ENCODE measurements at regions not wholly inside any gene's neighbourhood (a gene's known extent, or its start where the extent isn't known, plus 50 kb on each side); places are given as distances from the start of the nearest gene placed in this dataset.

DNA sequence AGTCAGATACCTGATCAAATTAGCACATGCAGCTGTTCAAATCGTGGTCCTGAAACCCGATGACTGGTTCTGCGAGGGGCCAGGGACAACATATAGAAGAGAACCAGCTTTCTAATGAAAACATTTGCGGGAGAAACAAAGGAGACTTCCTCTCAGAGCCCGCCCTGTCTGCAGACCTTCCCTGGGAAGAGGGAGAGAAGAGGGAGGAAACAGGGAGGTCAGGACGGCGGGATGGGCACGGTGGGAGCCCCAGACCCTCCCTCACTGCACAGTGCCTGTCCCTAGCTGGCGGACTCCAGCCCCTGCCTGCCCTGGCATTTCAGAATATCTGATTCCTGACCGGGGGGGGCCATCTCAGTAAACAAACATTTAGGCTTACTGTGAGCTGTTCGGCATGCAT is 317.3 kb downstream of the FOXL1 start:
- no peak for DNase-seq (ENCODE audit: low read depth in 4 of 4, low spot score in 2 of 4)

DNA sequence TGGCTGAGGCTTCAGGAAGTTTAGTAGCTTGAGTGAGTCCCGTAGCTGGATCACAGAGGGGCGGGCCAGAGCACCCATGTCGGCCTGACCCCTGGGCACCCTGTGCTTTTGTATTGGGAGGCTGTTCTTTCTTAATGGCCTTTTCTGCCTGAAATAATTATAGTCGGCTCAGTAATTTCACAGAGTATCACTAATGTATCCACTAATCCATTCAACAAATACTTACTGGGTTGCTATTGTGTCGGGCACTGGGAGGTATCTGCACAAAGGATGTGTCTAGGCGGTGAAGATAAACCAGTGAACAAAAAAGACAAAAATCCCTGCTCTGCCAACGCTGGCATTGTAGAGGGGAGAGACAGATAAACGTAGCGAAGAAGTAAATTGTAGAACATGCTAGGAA is 318.6 kb downstream of the FOXL1 start:
- DNase-seq (ENCODE audit: low read depth in 4 of 4, low spot score in 2 of 4), result no peak

DNA sequence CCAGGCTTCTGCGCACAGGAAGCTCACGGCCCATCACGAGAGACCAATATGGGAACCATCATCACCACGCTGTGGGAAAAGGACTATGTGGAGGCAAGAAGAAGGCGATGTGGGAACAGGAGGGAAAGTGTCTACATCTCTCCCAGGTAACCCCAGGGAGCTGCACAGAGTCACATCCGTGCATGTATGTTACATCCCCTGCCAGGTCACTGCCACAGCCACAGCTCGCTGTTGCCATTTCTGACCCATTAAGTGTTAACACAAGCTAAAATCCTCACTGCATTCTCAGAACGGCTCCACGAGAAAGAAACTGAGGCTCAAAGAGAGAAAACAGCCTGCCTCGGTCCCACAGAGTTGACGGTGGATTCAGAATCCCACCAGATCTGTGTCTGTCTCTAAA is 319.1 kb downstream of the FOXL1 start:
- no peak for DNase-seq (ENCODE audit: low read depth in 4 of 4, low spot score in 2 of 4)

DNA sequence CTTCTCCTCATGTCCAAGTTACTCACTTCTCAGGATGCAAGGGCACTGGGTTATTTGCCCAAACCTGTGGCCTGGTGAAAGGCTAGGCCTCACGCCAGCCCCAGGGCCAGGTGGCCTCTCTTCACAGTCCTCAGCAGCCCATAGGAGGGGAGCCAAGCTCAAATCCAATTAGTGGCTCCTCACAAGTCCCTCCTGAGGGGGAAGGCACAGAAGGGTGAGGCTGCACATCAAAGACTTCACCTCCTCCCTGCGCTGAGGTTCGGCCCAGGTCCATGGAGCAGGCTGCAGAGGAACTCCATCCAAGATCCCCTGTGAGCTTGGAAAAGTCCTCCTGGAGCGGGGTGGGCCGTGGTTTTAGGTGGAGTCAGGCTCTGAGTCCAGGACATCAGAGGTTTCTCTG is 320.0 kb downstream of the FOXL1 start:
- no peak for DNase-seq (ENCODE audit: low read depth in 4 of 4, low spot score in 2 of 4)

DNA sequence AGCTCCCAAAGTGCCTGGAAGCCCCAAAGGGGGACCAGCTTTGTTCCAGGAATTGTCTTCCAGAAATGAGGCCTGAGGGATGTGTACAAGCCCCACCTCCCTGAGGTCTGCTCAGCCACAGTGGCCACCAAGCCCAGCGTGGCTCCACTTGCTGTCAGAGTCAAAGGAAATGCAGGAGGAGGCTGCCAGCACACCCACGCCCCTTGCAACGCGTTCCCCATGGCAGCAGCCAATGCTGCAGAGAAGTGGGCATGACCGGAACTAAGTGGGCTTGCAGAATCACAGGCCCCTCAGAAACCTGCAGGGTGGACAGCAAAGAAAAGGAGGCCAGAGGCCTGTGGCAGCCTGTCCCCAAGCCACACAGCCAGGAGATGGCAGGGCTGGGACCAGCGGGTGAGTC is 320.8 kb downstream of the FOXL1 start:
- no peak for DNase-seq (ENCODE audit: low read depth in 4 of 4, low spot score in 2 of 4)

DNA sequence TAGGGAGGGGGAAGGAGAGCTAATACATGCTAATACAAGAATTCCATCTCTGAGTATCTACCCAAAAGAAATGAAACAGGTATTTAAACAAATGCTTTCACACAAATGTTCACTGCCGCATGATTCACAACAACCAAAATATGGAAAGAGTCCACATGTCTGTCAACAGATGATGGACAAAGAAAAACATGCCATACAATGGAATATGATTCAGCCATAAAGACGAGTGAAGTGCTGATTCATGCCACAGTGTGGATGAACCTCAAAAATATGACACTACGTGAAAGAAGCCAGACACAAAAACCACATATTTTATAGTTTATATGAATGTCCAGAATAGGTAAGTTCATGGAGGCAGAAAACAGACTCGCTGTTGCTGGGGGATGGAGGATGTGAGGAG is 321.4 kb downstream of the FOXL1 start:
- DNase-seq (ENCODE audit: low read depth in 4 of 4, low spot score in 2 of 4), result no peak

DNA sequence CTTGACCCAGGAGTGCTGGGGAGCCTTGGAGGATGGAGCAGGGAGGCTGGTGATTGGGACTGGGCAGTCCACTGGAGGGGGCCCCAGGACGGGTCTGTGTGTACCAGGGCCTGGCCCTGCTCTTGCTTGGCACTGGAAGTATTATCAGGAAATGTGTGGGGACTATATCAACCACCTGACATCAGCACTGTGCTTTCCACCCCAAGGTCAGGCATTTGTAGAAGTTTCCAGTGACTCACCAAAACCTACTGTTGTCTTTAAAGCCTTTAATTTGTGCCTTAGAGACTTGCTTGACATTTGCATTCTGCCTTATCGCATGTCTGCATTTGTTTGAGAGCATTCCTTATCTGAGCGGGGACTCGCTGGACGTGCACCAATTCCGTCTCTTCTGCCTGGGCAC is 323.1 kb downstream of the FOXL1 start:
- DNase-seq (ENCODE audit: low read depth in 4 of 4, low spot score in 2 of 4), result no peak

DNA sequence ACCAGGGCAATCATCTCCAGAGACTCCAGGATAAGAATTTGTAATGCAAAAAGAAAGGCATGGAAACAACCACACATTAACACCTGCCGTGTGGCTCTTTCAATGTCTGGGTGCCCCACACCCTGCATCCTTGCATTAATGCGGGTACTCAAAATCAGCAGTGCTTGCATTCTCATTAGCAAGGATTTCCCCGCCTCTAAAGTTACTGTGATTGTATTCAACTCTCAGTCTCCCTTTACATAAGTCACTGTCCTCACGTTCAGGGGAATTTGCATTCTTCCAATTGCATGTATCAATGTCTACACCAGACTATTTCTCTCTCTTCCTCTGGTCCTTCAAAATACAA is 324.3 kb downstream of the FOXL1 start:
- DNase-seq (ENCODE audit: low read depth in 4 of 4, low spot score in 2 of 4), result no peak

DNA sequence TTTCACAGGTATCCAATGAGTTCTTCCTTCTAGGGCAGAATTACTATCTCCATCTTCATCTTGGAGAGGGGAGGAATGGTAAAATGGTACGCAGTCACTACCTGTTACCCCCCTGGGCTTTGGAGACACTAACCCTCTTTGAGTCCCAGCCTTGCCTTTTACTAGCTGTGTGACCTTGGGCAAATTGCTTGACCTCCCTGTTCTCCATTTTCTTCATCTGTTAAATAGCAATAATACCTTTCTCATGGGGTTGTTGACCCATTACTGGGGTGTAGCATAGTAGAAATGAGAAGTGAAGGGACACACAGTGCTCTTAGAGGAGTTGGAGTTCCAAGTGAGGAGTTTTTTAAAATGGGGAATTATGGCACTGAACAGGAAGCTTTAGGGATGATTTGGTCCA is 324.7 kb downstream of the FOXL1 start:
- no peak for DNase-seq (ENCODE audit: low read depth in 4 of 4, low spot score in 2 of 4)

DNA sequence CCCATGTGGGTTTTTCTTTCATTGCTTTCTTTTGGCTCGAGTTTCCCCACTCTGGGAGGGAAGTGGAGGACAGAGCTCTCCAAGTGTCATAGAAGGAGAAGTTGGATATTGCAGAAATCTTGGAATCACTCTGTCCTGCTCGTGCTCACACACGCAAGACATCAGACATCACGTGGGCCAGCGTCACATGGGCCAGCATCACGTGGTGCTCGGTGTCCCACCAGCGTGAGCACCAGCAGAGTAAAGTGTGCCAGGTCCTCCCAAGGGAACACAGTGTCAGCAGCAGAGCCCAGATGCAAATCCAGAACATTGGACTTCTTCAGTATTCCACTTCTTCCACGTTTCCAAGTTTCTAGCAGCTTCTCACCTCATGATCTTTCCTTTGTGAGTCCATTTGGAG is 327.0 kb downstream of the FOXL1 start:
- no peak for DNase-seq (ENCODE audit: low read depth in 4 of 4, low spot score in 2 of 4)

DNA sequence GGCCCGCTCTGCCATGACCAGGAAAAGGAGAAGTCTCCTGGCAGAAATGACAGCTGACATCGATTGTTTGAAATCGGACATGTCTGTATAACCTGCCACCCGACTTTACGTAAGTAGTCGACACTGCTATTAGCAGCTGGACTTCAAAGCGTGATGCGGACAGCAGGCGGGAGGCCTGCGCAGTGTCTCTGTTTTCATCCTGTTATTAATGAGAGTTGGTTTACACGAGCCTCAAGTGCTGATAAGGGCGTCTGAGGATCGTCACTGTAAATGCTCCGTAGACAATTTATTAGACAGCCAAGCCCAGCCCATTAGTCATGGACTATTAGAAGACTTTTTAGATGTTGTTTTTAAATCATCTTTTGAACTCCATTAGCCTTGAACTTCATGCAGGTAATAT is 328.3 kb downstream of the FOXL1 start:
- DNase-seq (ENCODE audit: low read depth in 4 of 4, low spot score in 2 of 4), result no peak

DNA sequence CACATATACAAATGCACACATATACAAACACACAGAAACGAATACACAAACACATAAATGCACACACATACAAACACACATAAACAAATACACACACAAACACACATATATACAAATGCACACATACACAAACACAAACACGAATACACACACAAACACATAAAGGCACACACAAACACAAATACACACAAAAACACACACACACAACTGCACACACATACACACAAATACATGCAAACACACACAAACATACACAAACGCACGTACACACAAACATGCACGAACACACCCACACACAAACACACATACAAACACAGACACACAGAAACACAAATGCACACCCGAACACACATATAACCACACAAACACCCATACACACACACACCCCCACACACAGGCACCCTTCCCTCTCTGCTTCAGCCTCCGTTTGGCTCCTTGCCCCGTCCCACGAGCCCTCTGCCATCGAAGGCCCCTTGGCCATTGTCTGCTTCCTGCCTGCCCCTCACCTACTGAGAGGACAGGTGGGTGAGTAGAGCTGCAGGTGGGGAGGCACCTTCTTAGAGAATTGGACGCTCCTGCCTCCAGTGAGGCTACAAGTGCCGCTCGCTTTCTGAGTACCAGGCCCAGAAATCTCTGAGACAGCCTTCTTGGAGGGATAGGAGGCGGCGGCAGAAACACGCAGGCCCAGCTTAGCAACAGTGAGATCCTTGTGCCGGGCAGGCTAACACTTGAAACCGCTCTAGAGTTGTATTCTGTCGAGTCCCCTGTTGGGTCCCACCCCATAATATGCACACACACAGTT is 331.2 kb downstream of the FOXL1 start:
- no peak for DNase-seq (ENCODE audit: low read depth in 4 of 4, low spot score in 2 of 4)

DNA sequence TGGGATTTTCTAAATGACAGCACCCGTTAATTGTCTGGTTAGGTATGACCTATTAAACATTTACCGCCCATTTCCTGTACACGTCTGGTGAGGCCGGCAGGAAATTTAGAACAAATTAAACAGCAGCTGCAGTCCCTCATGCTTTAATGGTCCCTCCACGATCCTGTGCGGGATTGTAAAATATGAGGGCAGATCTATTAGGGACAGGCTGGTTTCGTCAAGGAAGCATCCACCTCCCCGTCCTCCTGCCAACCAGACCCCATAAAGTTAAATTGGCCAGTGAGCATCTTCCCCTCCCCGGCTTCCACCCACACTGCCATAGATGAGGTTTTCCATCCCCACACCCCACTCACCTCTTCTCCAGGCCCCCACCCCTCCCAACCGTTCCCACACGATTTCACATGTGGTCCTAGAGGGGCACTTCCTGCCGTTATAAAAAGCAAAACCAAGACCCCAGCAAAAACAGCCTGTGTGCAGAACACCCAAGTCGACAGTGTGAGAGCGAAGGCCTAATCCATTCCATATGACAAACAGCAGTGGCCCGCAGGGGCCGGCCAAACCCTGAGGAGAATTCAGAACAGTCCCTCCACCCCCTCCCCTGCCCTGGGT is 331.9 kb downstream of the FOXL1 start:
- no peak for DNase-seq (ENCODE audit: low read depth in 4 of 4, low spot score in 2 of 4)

DNA sequence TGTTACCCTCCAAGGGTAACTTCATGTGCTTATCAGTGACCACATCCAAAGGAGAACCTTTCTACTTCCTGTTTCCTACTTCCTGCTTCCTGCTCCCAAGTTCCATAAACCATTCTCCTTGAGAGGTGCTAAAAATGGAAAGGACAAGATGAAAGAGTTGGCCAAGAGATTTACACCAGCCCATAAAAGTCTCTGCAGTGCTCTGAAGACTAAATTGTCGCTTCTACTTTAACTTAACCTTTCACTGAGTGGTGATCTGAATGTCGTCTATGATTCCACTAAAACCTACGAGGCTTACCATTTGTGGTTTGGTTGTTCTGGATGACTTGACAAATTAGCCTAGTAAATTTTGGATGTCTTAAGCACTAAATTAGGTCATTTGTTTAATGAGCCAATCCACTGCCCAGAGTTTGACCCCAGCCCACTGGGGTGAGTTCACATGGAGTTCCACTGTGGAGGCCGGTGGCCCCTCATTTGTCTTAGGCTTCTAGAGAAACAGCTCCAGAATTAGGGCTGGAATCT is 333.1 kb downstream of the FOXL1 start:
- peak in 3 of 4 donors; percentile 83 to 91 (median 86) for DNase-seq (ENCODE audit: low read depth in 4 of 4, low spot score in 2 of 4)

DNA sequence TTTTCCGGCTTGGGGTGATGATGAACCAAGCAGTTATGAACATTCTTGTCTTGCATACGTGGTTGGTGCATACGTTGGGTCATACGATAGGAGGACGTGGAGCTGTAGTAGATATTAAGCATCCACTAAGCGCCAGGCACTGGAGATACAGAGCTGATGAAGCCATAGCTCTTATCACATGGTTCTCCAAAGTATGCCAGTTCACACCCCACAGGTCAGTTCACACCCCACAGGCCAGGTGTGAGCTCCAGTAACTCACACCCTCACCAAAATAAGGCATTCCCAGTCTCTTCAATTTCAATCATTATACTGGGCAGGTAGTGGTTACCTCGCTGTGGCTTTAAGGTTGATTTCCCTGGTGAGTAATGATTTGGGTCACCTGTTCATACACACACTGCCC is 335.5 kb downstream of the FOXL1 start:
- no peak for DNase-seq (ENCODE audit: low read depth in 4 of 4, low spot score in 2 of 4)

DNA sequence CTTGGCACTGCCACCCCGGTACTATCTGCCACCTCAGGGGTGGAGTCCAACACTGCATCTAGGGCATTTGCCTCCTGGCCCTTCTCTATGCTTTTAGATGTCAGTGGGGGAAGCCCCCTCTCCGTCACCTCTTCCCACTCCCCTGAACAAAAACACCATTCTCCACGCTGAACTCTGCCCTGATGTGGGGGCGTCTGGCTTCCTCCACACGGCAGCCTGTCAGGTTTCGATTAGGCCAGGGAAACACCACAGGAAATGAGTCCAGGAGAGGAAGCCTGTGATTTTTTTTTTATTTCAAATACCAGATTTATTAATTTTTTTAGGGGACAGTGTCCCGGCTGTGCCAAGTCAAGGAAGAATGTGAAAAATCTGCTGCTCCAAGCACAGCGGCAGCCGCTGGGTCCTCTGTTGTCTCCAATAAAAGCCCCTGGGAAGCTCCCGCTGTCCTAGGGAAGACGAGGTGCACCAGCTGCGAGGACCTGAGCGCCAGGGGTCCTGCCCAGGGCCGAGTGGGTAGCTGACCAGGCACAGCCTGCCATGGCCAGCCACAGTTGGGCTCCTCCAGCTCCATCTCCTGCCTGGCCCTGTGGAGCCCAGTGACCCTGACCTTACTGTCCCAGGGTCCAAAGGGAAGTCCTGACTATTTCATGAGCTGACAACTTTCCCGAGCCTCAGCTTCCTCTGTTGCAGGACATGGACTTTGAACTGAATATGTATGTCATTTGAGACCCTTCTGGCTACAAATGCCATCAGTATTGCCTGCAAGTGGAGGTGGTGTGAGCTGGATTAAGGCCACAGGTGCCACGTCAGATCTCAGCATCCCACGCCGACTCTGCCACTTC is 336.7 kb downstream of the FOXL1 start:
- DNase-seq (ENCODE audit: low read depth in 4 of 4, low spot score in 2 of 4), result no peak

DNA sequence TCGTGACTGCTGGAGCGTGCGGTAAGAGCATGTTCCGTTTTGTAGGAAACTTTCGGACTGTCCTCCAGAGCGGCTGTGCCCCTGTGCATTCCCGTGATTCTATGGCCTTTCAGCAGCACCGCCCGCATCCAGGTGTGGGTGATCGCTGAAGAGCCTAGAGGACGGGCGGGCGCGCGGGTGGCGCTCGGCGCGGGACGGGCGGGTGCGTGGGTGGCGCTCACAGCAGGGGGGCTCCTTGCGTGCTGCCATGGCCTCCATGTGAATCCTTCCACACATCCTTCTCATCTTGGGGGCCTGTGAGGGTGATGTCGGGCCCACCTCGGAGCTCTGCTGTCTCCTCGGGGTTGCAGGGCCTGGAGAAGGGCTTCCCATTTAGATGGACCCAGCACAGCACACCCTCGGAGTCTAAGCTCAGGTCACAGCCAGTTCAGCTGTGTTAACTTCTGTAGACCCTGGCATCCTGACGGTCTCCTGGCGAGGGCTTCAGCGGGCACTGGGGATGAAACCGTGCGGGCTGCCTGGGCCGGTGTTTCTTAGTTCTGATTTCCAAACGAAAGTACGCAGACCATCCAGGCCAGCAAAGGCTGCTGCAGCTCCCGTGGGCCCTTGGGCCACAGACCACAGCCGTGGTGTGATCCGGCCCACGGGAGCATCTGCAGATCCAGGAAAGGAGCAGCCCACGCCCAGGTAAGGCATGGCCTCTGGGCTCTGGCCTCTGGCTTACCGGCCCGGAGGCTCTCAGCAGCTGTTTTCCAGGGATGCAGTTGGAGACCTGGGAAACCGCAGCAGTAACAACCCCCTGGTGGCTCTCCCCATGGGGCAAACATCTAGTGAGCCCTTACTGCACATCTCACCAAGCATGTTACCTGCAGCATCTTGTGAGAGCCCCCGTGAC is 339.4 kb downstream of the FOXL1 start:
- no peak for DNase-seq (ENCODE audit: low read depth in 4 of 4, low spot score in 2 of 4)

DNA sequence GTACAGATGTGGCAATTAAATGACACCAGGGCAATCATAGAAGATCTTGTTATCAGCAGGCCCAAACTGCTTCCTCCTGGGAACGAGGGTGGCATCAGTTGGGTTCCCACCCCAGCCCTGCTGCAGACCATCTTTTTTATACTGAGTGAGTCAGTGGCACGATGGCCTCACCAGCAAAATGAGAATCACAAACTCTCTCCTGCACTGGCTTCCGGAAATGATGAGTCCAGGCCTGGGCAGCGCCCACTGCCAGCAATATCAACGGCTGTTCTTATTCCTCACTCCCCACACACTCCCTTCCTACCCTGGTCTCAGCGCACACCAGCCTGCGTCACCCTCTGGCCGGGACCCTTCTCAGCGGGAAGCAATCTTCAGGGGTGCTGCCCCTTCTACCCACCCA is 340.3 kb downstream of the FOXL1 start:
- no peak for DNase-seq (ENCODE audit: low read depth in 4 of 4, low spot score in 2 of 4)

DNA sequence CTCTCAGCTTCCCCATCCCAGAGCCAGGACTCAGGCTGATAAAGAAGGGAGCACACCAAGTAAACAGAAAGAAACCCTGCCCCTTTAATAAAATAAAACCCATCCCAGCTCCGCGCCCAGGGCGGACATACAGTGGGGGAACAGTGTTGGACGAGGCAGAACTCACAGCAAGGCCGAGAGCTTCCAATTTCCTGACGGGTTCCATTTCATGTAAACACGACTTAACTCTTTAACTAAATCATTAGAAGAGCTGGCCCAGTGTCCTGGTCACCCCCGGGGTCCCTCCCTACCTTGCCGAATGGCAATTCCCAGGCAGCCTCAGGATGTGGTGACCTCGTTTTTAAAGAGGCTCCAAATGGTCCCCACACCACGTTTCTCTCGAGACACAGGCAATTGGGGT is 340.7 kb downstream of the FOXL1 start:
- no peak for DNase-seq (ENCODE audit: low read depth in 4 of 4, low spot score in 2 of 4)

DNA sequence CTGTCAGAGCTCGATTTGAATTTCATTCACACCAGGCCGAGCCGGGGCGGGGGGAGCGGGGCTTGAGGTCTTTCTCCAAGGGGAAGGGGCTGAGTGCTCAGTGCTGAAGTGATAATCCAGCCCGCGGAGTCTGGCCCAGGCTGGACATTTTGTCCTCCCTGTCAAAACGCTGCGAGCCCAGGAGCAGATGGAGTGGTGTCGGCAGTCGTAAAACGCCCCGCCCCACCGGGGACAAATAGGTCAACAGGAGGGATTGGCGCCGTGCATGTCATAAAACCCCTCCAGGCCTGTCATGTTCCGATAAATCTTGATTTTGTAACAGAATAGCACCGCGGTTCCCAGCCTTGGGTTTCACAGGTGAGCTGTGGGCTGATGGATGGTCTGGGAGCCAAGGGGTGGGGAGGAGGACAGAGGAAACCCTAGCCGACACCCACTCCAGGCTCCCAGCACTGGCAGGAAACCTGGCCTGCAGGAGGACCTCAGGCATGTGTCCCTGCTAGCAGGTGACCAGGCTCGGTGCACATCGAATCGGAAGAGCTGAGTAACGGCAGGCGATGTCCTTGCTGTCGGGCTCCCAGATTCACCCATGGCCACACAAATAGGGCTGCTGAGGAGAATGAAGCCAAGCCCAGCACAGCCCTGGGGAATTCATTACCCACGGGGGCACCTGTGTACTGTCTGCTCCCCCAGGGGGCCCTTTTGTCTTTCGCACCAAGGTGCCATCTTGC is 341.4 kb downstream of the FOXL1 start:
- DNase-seq (ENCODE audit: low read depth in 4 of 4, low spot score in 2 of 4), result no peak

All from left renal cortex interstitium (tissue), 4 donors.